ENCODE measurements at regions not wholly inside any gene's neighbourhood (a gene's known extent, or its start where the extent isn't known, plus 50 kb on each side); places are given as distances from the start of the nearest gene placed in this dataset.

DNA sequence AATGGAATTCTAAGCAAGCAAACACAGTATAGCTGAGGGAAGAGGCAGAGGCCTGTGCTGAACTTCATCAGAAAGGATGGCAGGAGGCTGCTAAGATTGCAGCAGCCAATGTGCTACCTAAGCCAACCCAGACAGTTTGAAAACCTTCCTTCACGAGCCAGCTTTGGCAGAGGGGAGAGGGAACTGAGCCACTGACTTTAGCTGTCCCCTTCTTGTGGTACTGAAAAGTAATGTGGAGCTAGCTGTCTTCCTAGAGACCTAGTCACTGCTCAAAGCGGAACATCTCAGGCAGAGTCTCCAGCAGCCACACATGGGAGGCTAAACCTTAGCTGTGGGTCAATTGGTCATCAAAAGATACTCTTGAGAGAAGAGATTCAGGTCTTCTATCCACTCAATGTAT is 419.0 kb downstream of the FBXO15 start:
- Histone ChIP-seq H2AFZ (ENCODE audit: control insufficient read depth, low read depth, low read length) (no peak overlapping the region), H3K9me3 (replicated peaks; ENCODE audit: control insufficient read depth, insufficient read depth, low read length) (no peaks in the 10 kb centered on the region), H3K9ac (ENCODE audit: control insufficient read depth, insufficient read depth, low read length) (no peak overlapping the region), H3K79me2 (ENCODE audit: control insufficient read depth, insufficient read depth, low read length) (no peaks in the 10 kb centered on the region), H3K4me3 (no peak overlapping the region), H3K4me2 (ENCODE audit: control insufficient read depth, insufficient read depth) (no peak overlapping the region), H4K20me1 (ENCODE audit: control insufficient read depth, insufficient read depth) (no peaks in the 10 kb centered on the region), H3K27me3 (replicated peaks in 1 of 2; ENCODE audit: control insufficient read depth in 2 of 2, insufficient read depth in 2 of 2, low read length in 1 of 2) (no peaks in the 10 kb centered on the region), H3K36me3 (ENCODE audit: control insufficient read depth in 2 of 2, insufficient read depth in 2 of 2, low read length in 1 of 2) (no peaks in the 10 kb centered on the region), H3K4me1 (ENCODE audit: control insufficient read depth, insufficient read depth, low read length) (no peaks in the 10 kb centered on the region), H3K27ac (ENCODE audit: control insufficient read depth, insufficient read depth) (no peak overlapping the region)
- ATAC-seq (no peak), DNase-seq (ENCODE audit: low read depth, low spot score) (no peak), FAIRE-seq (no peak)
- in situ Hi-C loops (cut with MboI) (no loop called here), intact Hi-C loops (cut with micrococcal nuclease; ENCODE audit: unreplicated experiment) (no loop called here)
- peak; percentile 20; the same call in 1 of the 2 replicates for TF ChIP-seq REST (IDR thresholded peaks at IDR 0.05; ENCODE audit: low read depth, low read length)
- no peak for TF ChIP-seq ZBED1 (IDR thresholded peaks at IDR 0.05; ENCODE audit: borderline replicate concordance)
- BruUV-seq (replicated peaks), result no TSS peak
- ChIA-PET RAD21 (ENCODE audit: unreplicated experiment) (no interaction called here), CTCF (no interaction called here), POLR2A (no interaction called here), SMC1A (ENCODE audit: uncharacterized antibody, unreplicated experiment) (no interaction called here)
- WGBS (ENCODE audit: insufficient coverage, insufficient replicate concordance, low lambda C conversion rate, missing lambda C conversion rate), result 0% methylated on average over 2 of the region's 2 CpGs

DNA sequence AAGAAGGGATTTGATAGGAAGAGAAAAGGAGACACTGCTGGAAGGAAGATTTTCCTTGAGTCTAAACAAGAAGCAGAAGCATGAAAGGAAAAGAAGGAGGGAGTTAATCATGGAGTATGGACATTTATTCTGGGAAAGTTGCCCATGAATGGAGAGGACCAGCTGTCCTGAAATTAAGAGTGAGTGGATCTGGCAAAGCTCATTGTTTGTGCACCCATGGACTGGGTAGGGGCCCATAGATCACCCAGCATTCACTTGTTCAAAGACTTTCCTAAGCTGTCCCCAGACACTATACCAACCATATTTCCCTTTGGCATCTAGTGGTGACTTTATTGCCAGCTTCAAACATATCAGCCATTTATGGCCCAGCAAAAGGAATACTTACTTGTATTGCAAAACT is 422.7 kb downstream of the FBXO15 start:
- no peak overlapping the region for H3K4me3 ChIP-seq
- ChIA-PET CTCF (no interaction called here), POLR2A (no interaction called here), SMC1A (ENCODE audit: uncharacterized antibody, unreplicated experiment) (no interaction called here), RAD21 (ENCODE audit: unreplicated experiment) (no interaction called here)
- H4K20me1 ChIP-seq (ENCODE audit: control insufficient read depth, insufficient read depth), result no peaks in the 10 kb centered on the region
- no peaks in the 10 kb centered on the region for H3K36me3 ChIP-seq (ENCODE audit: control insufficient read depth in 2 of 2, insufficient read depth in 2 of 2, low read length in 1 of 2)
- no peak overlapping the region for H2AFZ ChIP-seq (ENCODE audit: control insufficient read depth, low read depth, low read length)
- H3K27ac ChIP-seq (ENCODE audit: control insufficient read depth, insufficient read depth), result no peak overlapping the region
- ATAC-seq (no peak), DNase-seq (ENCODE audit: low read depth, low spot score) (no peak), FAIRE-seq (no peak)
- no peaks in the 10 kb centered on the region for H3K4me1 ChIP-seq (ENCODE audit: control insufficient read depth, insufficient read depth, low read length)
- H3K9ac ChIP-seq (ENCODE audit: control insufficient read depth, insufficient read depth, low read length), result no peak overlapping the region
- H3K27me3 ChIP-seq (replicated peaks in 1 of 2; ENCODE audit: control insufficient read depth in 2 of 2, insufficient read depth in 2 of 2, low read length in 1 of 2), result no peaks in the 10 kb centered on the region
- no peak overlapping the region for H3K4me2 ChIP-seq (ENCODE audit: control insufficient read depth, insufficient read depth)
- BruUV-seq (replicated peaks), result no TSS peak
- no peaks in the 10 kb centered on the region for H3K79me2 ChIP-seq (ENCODE audit: control insufficient read depth, insufficient read depth, low read length)
- H3K9me3 ChIP-seq (replicated peaks; ENCODE audit: control insufficient read depth, insufficient read depth, low read length), result no peaks in the 10 kb centered on the region
- in situ Hi-C loops (cut with MboI), result no loop called here
- intact Hi-C loops (cut with micrococcal nuclease; ENCODE audit: unreplicated experiment), result no loop called here
- no peak for TF ChIP-seq SREBF1 (IDR thresholded peaks at IDR 0.05; ENCODE audit: low read length)
- TF ChIP-seq SKIL (IDR thresholded peaks at IDR 0.05; ENCODE audit: low read depth, poor library complexity, severe bottlenecking), result no peak
- TF ChIP-seq STAT1 (conservative IDR thresholded peaks at IDR 0.05), result no peak
- TF ChIP-seq POLR2A (IDR thresholded peaks at IDR 0.05; ENCODE audit: low read depth, low read length), result no peak
- TF ChIP-seq RBBP5 (conservative IDR thresholded peaks at IDR 0.05), result no peak
- no peak for TF ChIP-seq RELB (IDR thresholded peaks at IDR 0.05; ENCODE audit: low read depth)
- no peak for TF ChIP-seq KDM1A (IDR thresholded peaks at IDR 0.05; ENCODE audit: borderline replicate concordance)
- TF ChIP-seq SUPT20H (IDR thresholded peaks at IDR 0.05; ENCODE audit: borderline replicate concordance, control insufficient read depth, low read depth, low read length), result no peak
- no peak for TF ChIP-seq POU2F2 (IDR thresholded peaks at IDR 0.05; ENCODE audit: borderline replicate concordance, low read depth, low read length)
- no peak for TF ChIP-seq BHLHE40 (IDR thresholded peaks at IDR 0.05; ENCODE audit: borderline replicate concordance in 1 of 2, low read depth in 2 of 2, low read length in 1 of 2)
- TF ChIP-seq RUNX3 (IDR thresholded peaks at IDR 0.05; ENCODE audit: low read length), result no peak
